Smooth muscle cell of the brain vasculature (primary cell): ENCODE measurements at regions not wholly inside any gene's neighbourhood (a gene's known extent, or its start where the extent isn't known, plus 50 kb on each side); places are given as distances from the start of the nearest gene placed in this dataset.

Source experiments
- DNase-seq: peaks from one replicate; pipeline ENCODE4 v3.0.0-alpha.2; 2012; ENCODE audit warnings: low read depth, low spot score

DNA sequence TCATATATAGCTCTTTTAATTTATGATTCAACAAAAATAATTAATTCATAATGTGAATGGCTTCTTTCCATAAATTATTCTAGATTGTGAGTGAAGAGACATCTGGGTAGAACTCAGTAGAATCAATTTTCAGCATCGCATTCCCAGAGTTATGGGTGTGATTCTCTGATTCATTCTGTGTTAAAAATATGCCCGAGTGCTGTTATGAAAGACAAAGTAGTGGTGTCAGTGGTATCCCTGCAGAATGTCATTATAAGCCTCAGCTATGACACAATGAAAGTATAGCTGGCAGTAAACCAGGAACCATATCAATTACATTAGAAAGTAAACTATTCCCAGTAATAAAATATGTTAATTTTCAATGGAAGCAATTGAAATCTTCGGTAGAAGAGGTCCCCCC is 480.5 kb upstream of the SLITRK1 start:
- DNase-seq, result no peak

DNA sequence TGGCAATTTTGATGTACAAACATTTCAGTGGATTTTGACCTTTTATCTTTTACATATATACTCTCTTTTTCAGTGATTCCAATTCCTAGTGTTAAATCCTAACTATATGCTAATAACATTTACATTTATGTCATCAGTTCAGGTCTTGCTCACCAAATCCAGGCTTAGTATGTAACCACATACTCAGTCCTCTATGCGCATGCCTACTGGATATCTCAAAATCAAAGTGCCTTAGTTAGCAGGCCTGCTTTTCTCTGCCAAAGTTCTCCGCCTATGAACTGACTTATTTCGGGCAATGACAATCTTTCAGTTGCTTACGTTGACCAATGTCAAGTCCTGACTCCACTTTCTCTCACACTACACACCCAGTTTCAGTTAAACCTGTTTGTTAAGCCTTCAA is 478.5 kb upstream of the SLITRK1 start:
- no peak for DNase-seq

DNA sequence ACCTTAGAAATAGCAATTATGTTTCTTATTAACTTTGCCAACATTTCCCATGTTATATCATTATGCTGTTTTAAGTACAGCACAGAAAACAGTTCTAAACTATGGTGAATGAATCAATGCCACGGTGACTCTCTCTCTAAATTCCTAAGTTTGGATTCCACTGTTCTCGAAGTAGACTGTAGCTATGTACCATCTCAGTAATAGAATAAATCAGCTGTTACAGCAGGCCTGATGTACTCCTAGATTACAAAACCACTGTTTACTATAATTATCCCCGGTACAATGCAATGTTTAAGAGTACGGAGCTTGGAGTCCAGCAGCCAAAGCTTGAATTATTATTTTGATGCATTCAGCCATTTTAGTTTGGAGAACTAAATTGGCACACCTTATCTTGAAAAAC is 476.3 kb upstream of the SLITRK1 start:
- no peak for DNase-seq

DNA sequence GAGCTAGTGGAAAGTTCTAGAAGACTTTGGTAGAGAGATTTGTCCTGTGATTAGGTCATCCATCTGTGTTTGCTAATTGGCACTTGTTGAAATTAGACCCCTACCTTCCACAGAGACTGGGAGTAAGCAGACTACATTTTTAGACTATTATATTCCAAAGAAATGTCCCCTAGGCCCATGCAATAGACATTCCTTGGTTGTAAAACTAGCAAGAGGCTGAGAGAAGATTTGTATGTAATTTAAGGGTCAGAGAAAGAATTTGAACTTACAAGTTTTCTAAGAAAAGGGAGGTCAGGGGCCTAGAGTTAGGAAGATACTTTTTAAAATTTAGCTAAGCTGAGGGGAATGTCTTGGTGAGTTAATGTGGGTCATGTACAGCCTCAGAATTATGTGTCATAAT is 470.7 kb upstream of the SLITRK1 start:
- DNase-seq, result no peak

DNA sequence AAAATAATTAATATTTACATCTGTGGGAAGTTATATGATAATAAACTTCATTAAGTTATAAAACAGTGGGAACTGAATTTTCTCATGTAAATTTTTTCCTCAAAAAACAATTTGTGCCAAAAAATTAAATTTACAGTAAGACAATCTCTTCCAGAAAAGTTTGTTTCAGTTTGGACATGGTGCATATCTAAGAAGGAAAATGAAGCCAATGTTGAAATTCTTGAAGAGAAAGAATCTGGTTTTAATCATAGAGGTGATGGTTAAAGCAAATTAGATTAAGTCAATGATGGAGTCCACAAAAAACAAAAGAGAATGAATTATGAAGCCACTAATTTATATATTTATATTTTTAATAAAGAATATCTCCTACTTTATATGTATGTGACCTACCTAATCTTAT is 457.2 kb upstream of the SLITRK1 start:
- DNase-seq, result no peak

DNA sequence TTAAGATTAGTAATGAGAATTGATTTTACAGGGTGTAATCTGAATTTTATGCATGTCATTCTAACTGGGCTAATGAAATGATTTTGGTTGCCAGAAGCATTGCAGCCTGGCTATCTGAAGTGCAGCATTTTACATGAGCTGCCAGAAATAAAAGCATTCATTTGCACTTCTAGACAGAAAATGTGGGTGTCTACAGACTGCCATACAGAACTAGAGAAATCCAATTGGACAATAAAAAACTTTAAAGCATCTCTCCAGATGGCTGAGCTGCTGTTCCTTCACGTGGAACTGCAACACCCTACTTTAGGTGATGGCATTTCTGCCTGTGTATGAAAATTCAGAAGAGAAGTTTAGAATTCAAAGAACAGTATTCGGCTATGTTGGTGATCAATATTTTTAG is 450.1 kb upstream of the SLITRK1 start:
- DNase-seq, result no peak

- DNase-seq, result no peak
Observed at GRCh38 chr13:84315527-84315926, 433.3 kb upstream of the SLITRK1 start.

- DNase-seq, result no peak
Observed at GRCh38 chr13:84303035-84303434, 420.8 kb upstream of the SLITRK1 start.

DNA sequence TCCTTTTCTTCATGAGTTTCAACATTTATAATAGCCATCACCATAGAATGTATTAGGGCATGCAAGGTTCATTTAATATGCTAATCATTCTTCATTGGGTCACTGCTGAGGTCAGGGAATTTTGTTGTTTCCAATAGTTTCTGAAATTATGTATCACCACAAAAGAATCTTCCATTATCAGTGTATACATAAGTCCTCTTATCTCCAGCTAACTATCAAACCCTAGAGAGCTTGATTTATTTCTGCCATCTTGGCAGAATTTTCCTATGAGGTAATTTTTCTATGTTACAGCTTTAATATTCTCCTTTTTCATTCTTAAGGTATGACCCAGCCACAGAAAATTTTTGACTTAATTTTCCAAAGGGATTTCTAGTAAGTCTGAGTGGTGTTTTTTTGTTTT is 415.0 kb upstream of the SLITRK1 start:
- DNase-seq, result no peak

DNA sequence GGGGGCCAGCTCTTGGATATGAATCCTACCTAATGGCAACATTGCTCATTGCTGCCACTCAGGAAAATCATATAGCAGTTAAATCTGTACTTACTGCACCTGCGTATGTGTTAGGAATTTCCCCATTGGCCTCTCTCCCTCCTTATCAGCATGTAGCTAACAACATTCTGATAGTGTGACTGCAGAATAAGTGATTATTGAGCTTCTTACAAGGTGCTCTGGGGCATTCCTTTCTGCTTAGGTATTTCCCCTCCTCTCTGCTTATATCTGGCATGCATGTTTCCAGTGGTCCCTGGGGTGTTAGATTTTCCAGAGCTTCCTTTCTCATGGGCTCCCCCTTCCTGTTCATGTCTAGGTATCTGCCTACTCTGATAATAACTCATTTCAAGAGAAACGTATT is 414.1 kb upstream of the SLITRK1 start:
- no peak for DNase-seq

GRCh38 chr13:84294576-84294975 is 412.3 kb upstream of the SLITRK1 start:
- DNase-seq, result no peak

- DNase-seq, result no peak
Observed at GRCh38 chr13:84290386-84290785, 408.1 kb upstream of the SLITRK1 start.

DNA sequence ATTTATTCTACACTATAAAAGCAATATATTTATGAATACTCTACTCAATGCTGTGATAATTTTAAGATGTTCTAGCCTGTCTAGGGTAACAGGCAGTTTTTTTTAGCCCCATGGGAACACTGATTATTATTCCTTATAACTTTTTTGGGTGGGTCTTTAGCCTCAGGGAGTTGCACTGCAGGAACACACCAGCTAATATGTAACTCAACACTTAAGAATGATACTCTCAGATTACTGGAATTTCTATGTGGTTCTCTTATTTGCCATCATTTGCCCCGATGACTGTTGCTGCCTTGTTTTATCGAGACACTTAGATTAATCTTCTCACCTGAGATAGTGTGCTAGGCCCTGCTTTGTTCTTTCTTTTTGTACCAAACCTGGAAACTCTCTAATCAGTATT is 396.9 kb upstream of the SLITRK1 start:
- DNase-seq, result no peak

GRCh38 chr13:84272877-84273562 is 390.7 kb upstream of the SLITRK1 start:
- DNase-seq, result no peak

GRCh38 chr13:84265257-84265764 is 383.0 kb upstream of the SLITRK1 start:
- DNase-seq, result no peak

- DNase-seq, result no peak
Observed at GRCh38 chr13:84263354-84264069, 381.2 kb upstream of the SLITRK1 start.

DNA sequence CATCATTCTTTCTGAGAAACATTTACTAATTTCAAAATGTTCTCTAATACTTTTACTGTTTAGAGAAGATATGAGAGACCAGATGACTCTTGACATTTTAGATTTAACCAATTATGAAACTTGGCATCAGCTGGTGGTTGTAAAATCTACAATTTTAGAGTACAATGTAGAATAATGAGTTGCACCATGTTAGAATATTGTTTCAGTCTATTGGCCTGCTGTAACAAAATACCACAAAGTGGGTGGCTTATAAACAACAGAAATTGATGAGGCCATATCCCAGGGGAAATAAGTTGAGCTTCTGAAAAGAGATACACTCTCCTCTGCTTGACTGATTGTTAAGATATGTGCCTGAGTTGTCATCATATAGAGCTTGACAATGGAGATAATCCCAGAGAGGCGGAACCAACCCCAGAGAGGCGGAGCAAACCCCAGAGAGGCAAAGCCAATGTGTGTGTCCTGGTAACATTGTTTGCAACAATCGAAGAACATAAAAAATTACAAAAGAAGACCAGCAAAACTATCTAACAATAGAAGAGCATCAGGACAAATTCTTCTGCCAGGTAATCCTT is 373.0 kb upstream of the SLITRK1 start:
- DNase-seq, result no peak

DNA sequence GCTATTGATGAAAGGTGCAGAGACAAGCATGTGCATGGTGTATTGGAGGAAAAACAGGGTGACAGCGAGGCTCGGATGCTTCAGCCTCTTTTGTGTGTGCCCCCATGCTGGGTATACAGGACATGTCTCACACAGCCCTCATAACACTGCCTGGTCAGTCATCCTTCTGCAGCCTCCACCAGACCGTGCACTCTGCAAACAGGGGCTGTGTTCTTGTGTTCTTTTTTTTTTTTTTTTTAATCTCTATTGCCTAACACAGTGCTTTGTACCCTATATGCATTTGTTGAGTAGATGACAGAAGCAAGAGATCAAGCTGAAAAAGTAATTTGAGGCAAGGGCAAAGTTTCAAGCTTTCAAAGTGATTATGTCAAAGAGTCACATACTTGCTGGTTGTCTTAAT is 367.2 kb upstream of the SLITRK1 start:
- DNase-seq, result no peak

DNA sequence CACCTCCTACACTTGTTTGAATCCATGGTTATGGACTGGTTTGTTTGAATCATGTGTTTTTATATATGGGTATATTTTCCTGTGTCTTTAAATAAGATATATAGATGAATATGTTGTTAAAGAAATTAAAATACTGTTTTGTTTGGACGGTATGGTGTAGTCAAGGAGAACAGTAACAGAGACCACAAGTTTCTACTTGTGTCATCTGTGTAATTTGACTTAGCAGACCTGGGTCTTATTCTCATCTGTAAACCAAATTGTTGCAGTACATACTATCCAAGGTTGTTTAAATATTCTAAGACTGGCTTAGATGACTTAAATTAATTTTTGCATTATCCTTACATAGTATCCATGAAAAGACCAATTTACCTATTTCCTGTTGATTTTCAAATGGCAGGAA is 361.1 kb upstream of the SLITRK1 start:
- no peak for DNase-seq

- no peak for DNase-seq
Observed at GRCh38 chr13:84239032-84239431, 356.8 kb upstream of the SLITRK1 start.

GRCh38 chr13:84238381-84238780 is 356.1 kb upstream of the SLITRK1 start:
- no peak for DNase-seq

- no peak for DNase-seq
Observed at GRCh38 chr13:84237143-84237542, 354.9 kb upstream of the SLITRK1 start.

DNA sequence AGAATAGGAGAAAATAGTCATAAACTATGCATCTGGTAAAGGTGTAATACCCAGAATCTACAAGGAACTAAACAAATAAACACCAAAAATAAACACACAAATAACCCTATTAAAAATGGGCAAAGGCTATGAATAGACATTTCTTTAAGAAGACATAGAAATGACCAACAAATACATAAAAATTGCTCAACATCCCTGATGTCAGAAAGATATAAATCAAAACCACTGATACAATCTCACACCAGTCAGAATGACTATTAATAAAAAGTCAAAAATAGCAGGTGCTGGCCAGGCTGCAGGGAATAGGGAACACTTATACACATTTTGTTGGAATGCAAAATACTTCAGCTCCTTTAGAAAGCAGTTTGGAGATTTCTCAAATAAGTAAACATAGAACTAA is 352.1 kb upstream of the SLITRK1 start:
- DNase-seq, result no peak
